Right ventricle myocardium superior (tissue), 1 donor: ENCODE measurements at regions not wholly inside any gene's neighbourhood (a gene's known extent, or its start where the extent isn't known, plus 50 kb on each side); places are given as distances from the start of the nearest gene placed in this dataset.
A peak's percentile ranks its signal among the peaks of the same experiment; 100 is the strongest.

Experiments used
- ATAC-seq: fragments of 200-7000 bp; cut with Tn5 transposase; one replicate; pipeline ENCODE4 v1.9.1; 2020; ENCODE audit warnings: mild to moderate bottlenecking; ENCODE audit not compliant: poor library complexity
- DNase-seq: peaks from one replicate; pipeline ENCODE4 v3.0.0-alpha.2; 2020
- intact Hi-C: fragments of 100-400 bp; cut with DNase I; formaldehyde crosslinking; loops from one replicate; pipeline ENCODE4 v1.11.2; 2022
- donor health status: DM: no; HTN: yes; CAD: no; lungs with severe emphysema.

GRCh38 chr3:176935194-176935888, 261.9 kb downstream of the TBL1XR1 start:
- intact Hi-C loops: loop anchor here (5.0 to 10.0 kb wide), 2 partner anchors 63 to 421 kb away; no protein-coding TSS in a partner anchor
- no peak for ATAC-seq
- DNase-seq: no peak

- intact Hi-C loops: loop anchor here (5.0 to 10.0 kb wide), 2 partner anchors 62 to 420 kb away; no protein-coding TSS in a partner anchor
- ATAC-seq (no peak), DNase-seq (no peak)
Observed at GRCh38 chr3:176934698-176935097, 262.6 kb downstream of the TBL1XR1 start.

GRCh38 chr3:176933704-176934103, 263.6 kb downstream of the TBL1XR1 start:
- intact Hi-C loops: loop anchor here (10.0 kb wide), 1 partner anchor 419 kb away; no protein-coding TSS in a partner anchor
- DNase-seq (no peak), ATAC-seq (no peak)

- intact Hi-C loops: loop anchor here (10.0 kb wide), 1 partner anchor 418 kb away; no protein-coding TSS in a partner anchor
- DNase-seq: no peak
- ATAC-seq: no peak
Observed at GRCh38 chr3:176932433-176932832, 264.8 kb downstream of the TBL1XR1 start.

- intact Hi-C loops: loop anchor here (10.0 kb wide), 1 partner anchor 417 kb away; no protein-coding TSS in a partner anchor
- DNase-seq (no peak), ATAC-seq (no peak)
Observed at GRCh38 chr3:176931991-176932390, 265.3 kb downstream of the TBL1XR1 start.

GRCh38 chr3:176930942-176931341, 266.3 kb downstream of the TBL1XR1 start:
- no peak for ATAC-seq
- no peak for DNase-seq
- intact Hi-C loops: loop anchor here (10.0 kb wide), 1 partner anchor 416 kb away; no protein-coding TSS in a partner anchor

- intact Hi-C loops: no loop called here
- ATAC-seq (no peak), DNase-seq (no peak)
Observed at GRCh38 chr3:176928582-176928931, 268.7 kb downstream of the TBL1XR1 start.

GRCh38 chr3:176927706-176928581, 269.3 kb downstream of the TBL1XR1 start:
- intact Hi-C loops: no loop called here

GRCh38 chr3:176927280-176927679, 270.0 kb downstream of the TBL1XR1 start:
- intact Hi-C loops: no loop called here
- ATAC-seq (no peak), DNase-seq (no peak)

More at GRCh38 chr3:176927706-176928581, 269.3 kb downstream of the TBL1XR1 start:
- DNase-seq: no peak
- ATAC-seq: no peak

GRCh38 chr3:176926688-176927087, 270.6 kb downstream of the TBL1XR1 start:
- ATAC-seq: no peak
- intact Hi-C loops: no loop called here
- no peak for DNase-seq

- ATAC-seq (no peak), DNase-seq (no peak)
- intact Hi-C loops: no loop called here
Observed at GRCh38 chr3:176926034-176926433, 271.2 kb downstream of the TBL1XR1 start.

GRCh38 chr3:176920766-176921160, 276.5 kb downstream of the TBL1XR1 start:
- DNase-seq (no peak), ATAC-seq (no peak)
- intact Hi-C loops: no loop called here

- no peak for DNase-seq
- intact Hi-C loops: no loop called here
- no peak for ATAC-seq
Observed at GRCh38 chr3:176919836-176920765, 277.2 kb downstream of the TBL1XR1 start.

GRCh38 chr3:176916777-176917176, 280.5 kb downstream of the TBL1XR1 start:
- intact Hi-C loops: no loop called here
- DNase-seq: no peak
- ATAC-seq: no peak

- DNase-seq (no peak), ATAC-seq (no peak)
- intact Hi-C loops: no loop called here
Observed at GRCh38 chr3:176914764-176915163, 282.5 kb downstream of the TBL1XR1 start.

- no peak for ATAC-seq
- intact Hi-C loops: no loop called here
- DNase-seq: no peak
Observed at GRCh38 chr3:176911579-176911978, 285.7 kb downstream of the TBL1XR1 start.

- intact Hi-C loops: no loop called here
- no peak for ATAC-seq
- no peak for DNase-seq
Observed at GRCh38 chr3:176909044-176909443, 288.2 kb downstream of the TBL1XR1 start.

- DNase-seq (no peak), ATAC-seq (peak; percentile 65)
- intact Hi-C loops: no loop called here
Observed at GRCh38 chr3:176906046-176906905, 291.0 kb downstream of the TBL1XR1 start.
